Breast epithelium (tissue), 4 donors: ENCODE measurements at regions not wholly inside any gene's neighbourhood (a gene's known extent, or its start where the extent isn't known, plus 50 kb on each side); places are given as distances from the start of the nearest gene placed in this dataset.

Source experiments
- DNase-seq, 2 donors: peaks; one replicate each; pipeline ENCODE4 v3.0.0-alpha.2; 2019; ENCODE audit warnings: low spot score in 2 of 2
- H3K27ac ChIP-seq, 2 donors: fragments of 200-600 bp; sonication (generic) in 1 of 2; one replicate each; pipeline ENCODE4 v1.5.1; 2016 to 2019; ENCODE audit warnings: mild to moderate bottlenecking in 1 of 2
- H3K27me3 ChIP-seq, 2 donors: fragments of 200-600 bp; sonication (generic) in 1 of 2; one replicate each; pipeline versions ENCODE4 v1.5.1 to v1.6.0; 2017 to 2019; ENCODE audit warnings: control low read depth in 1 of 2, mild to moderate bottlenecking in 1 of 2
- H3K36me3 ChIP-seq: fragments of 200-600 bp; one replicate; pipeline ENCODE4 v1.5.1; 2019
- H3K4me1 ChIP-seq, 2 donors: fragments of 200-600 bp; sonication (generic); one replicate each; pipeline ENCODE4 v1.5.1; 2016 to 2019; ENCODE audit warnings: control low read depth in 1 of 2
- H3K4me3 ChIP-seq, 3 donors: fragments of 200-600 bp; sonication (generic); 1 replicate in 2 of 3; 2 replicates in 1 of 3; pipeline ENCODE4 v1.5.1; 2016 to 2019; ENCODE audit warnings: mild to moderate bottlenecking in 3 of 3, moderate library complexity in 2 of 3
- H3K9me3 ChIP-seq, 2 donors: fragments of 200-600 bp; sonication (generic) in 1 of 2; one replicate each; pipeline ENCODE4 v1.5.1; 2016 to 2019; ENCODE audit warnings: control low read depth in 1 of 2
- CTCF ChIP-seq, 3 donors: fragments of 450-650 bp; IDR thresholded peaks; one replicate each; pipeline ENCODE4 v1.5.1; 2016 to 2017; ENCODE audit warnings: antibody characterized with exemption in 3 of 3, mild to moderate bottlenecking in 3 of 3, moderate library complexity in 3 of 3
- POLR2A ChIP-seq: fragments of 450-650 bp; IDR thresholded peaks from one replicate; pipeline ENCODE4 v1.6.1; 2016; ENCODE audit warnings: antibody characterized with exemption, mild to moderate bottlenecking, moderate library complexity
- POLR2AphosphoS5 ChIP-seq, 3 donors: sonication (generic); formaldehyde crosslinking; IDR thresholded peaks; one replicate each; pipeline ENCODE4 v1.6.1; 2017; ENCODE audit warnings: antibody characterized with exemption in 3 of 3
- intact Hi-C: fragments of 100-400 bp; cut with DNase I; formaldehyde crosslinking; loops from one replicate; pipeline ENCODE4 v1.15.1; 2023; ENCODE audit warnings: low total_unique reads

- Histone ChIP-seq H3K27ac (peak overlapping the region in 1 of 2 donors; percentile 35), H3K4me1 (no peaks in the 10 kb centered on the region), H3K27me3 (no peaks in the 10 kb centered on the region), H3K4me3 (no peak overlapping the region), H3K9me3 (no peaks in the 10 kb centered on the region), H3K36me3 (no peaks in the 10 kb centered on the region)
- TF ChIP-seq POLR2AphosphoS5 (IDR thresholded peaks at IDR 0.05): no peak
- intact Hi-C loops: no loop called here
- DNase-seq: no peak
Measured at GRCh38 chr5:56527174-56527573, 288.2 kb upstream of the MAP3K1 start.

GRCh38 chr5:56525113-56525512 lies 290.2 kb upstream of the MAP3K1 start:
- intact Hi-C loops: no loop called here

GRCh38 chr5:56523790-56524575 lies 290.9 kb upstream of the ANKRD55 start:
- Histone ChIP-seq H3K36me3 (no peaks in the 10 kb centered on the region), H3K4me1 (no peaks in the 10 kb centered on the region), H3K27me3 (no peaks in the 10 kb centered on the region), H3K27ac (no peak overlapping the region), H3K4me3 (no peak overlapping the region), H3K9me3 (no peaks in the 10 kb centered on the region)
- intact Hi-C loops: no loop called here
- TF ChIP-seq POLR2A: no peak
- TF ChIP-seq CTCF (IDR thresholded peaks at IDR 0.05): no peak
- no peak for TF ChIP-seq POLR2AphosphoS5 (IDR thresholded peaks at IDR 0.05)
- no peak for DNase-seq

More at GRCh38 chr5:56525113-56525512, 290.2 kb upstream of the MAP3K1 start:
- Histone ChIP-seq H3K4me3 (no peak overlapping the region), H3K4me1 (no peaks in the 10 kb centered on the region), H3K9me3 (no peaks in the 10 kb centered on the region), H3K36me3 (no peaks in the 10 kb centered on the region), H3K27me3 (no peaks in the 10 kb centered on the region), H3K27ac (no peak overlapping the region)
- DNase-seq: no peak
- TF ChIP-seq POLR2AphosphoS5 (IDR thresholded peaks at IDR 0.05) (no peak), CTCF (IDR thresholded peaks at IDR 0.05) (no peak), POLR2A (no peak)

GRCh38 chr5:56522960-56523359 lies 289.8 kb upstream of the ANKRD55 start:
- intact Hi-C loops: no loop called here
- no peak for DNase-seq
- H3K27ac ChIP-seq: no peak overlapping the region

DNA sequence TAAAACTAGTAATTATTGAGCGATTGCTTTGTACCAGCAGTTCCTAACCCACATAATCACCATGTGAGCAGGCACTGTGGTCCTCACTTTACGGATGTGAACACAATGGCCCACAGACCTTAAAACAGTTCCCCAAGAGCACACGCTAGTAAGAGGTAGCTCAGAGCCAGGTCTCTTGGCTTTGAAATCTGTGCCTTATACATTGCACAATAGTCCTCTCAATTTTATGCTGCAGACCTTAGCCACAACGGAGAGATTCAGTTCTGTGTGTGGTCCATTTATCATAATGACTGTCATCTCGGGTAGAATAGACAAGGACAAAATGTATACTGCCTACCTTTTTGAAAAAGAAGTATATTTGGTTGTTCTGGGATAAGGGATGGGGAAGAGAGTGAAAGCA lies 289.0 kb upstream of the ANKRD55 start:
- H3K27me3 ChIP-seq: no peaks in the 10 kb centered on the region
- H3K9me3 ChIP-seq: no peaks in the 10 kb centered on the region
- no peak overlapping the region for H3K4me3 ChIP-seq
- no peak overlapping the region for H3K27ac ChIP-seq
- TF ChIP-seq POLR2AphosphoS5 (IDR thresholded peaks at IDR 0.05) (no peak), POLR2A (no peak), CTCF (IDR thresholded peaks at IDR 0.05) (no peak)
- H3K36me3 ChIP-seq: no peaks in the 10 kb centered on the region
- no peak for DNase-seq
- intact Hi-C loops: no loop called here
- no peaks in the 10 kb centered on the region for H3K4me1 ChIP-seq

More at GRCh38 chr5:56522960-56523359, 289.8 kb upstream of the ANKRD55 start:
- Histone ChIP-seq H3K4me3 (no peak overlapping the region), H3K4me1 (no peaks in the 10 kb centered on the region), H3K9me3 (no peaks in the 10 kb centered on the region), H3K27me3 (no peaks in the 10 kb centered on the region), H3K36me3 (no peaks in the 10 kb centered on the region)
- peak in 1 of 3 donors; percentile 40 for TF ChIP-seq POLR2AphosphoS5 (IDR thresholded peaks at IDR 0.05)
- no peak for TF ChIP-seq CTCF (IDR thresholded peaks at IDR 0.05)
- TF ChIP-seq POLR2A: no peak
